GM21786 (cell line): ENCODE measurements at regions not wholly inside any gene's neighbourhood (a gene's known extent, or its start where the extent isn't known, plus 50 kb on each side); places are given as distances from the start of the nearest gene placed in this dataset.
"Not testable (repeated sequence)": the region's sequence is repeated elsewhere in the genome, so short reads cannot be mapped to it uniquely, and the experiment has no call there.

ENCODE experiments used
- ATAC-seq: cut with Tn5 transposase; IDR thresholded peaks from one replicate; pipeline ENCODE4 v1.9.1; 2021; ENCODE audit not compliant: unreplicated experiment

DNA sequence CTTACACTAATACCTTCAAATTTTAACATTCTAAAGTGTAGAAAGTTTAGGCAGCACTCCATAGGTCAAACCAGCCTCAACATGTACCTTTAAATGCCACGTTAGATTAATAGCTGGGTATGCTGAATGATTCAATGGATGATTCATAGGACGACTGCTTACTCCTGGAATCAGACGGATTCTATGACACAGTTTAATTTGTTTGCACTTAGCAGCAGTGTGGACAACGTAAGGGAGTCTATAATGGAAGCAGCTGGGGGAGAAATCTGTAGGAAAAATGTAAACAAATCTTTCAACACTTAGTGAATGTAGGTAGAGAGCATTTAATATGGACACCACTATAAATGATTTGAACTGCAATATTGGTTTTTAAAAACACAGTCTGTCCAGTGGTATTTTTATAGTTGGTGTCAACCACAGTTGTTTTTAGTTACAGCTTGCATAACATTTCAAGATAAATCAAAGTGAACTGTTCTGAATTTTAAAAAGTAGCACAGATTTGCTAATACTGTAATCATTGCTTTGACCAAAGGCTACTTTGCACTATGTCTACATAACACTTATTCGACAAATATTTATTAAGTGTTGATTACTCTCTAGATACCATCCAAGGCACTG is 701.5 kb upstream of the MEF2C start:
- no peak for ATAC-seq

DNA sequence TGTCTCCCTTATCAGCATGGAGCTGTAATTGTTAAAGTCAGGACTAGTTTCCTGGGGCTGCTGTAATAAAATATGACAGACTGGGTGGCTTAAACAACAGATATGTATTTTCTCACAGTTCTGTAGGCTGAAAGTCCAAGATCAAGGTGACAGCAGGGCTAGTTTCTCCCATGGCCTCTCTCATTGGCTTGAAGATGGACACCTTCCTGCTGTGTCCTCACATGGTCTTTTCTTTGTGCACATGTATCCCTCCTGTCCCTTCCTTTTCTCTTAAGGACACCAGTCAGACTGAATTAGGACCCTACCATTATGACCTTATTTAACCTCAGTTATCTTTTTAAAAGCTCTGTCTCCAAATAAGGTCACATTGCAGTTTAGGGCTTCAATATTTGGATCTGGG is 700.5 kb upstream of the MEF2C start:
- ATAC-seq: no peak

DNA sequence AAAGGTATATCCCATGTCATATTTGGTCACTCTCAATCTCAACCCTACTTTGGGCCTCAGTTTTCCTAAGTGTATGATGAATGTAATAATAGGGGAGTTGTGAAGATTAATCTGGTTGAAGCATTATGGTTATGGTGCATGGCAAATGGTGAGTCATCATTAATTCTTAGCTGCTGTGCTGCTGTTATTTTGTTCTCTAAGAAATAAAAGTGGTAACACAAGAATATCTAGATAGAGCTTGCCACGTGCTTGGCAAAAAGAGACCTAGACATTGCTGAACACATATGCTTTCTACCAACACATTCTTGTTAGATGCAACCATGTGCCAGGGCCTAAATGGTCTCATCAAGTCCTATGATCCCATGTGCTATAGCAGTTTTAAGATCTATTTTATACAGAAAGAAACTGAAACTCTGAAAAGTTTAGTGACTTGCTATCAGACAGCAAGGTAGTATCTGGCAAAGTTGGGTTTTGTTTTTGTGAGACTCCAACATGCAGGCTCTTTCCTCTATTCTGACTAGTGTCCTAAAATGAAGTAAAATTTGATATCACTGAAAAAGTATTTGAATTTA is 699.9 kb upstream of the MEF2C start:
- no peak for ATAC-seq

DNA sequence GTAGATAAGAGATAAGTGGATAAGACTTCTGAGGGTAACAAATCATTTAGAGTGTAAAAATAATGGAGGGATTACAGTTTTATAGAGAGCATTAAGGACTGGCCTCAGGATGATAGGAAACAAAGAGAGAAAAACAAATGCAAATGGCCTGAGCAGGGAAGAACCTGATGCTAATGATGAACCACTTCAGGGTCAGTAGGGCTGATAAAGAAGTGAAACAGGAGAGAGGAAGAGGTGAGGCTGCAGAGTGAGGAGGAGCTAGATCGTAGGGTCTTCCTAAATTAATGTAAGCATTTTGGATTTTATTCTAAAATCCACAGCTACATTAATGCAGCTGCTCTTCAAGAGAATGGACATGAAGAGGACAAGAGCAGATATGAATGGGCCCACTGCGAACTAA is 698.0 kb upstream of the MEF2C start:
- ATAC-seq: no peak

DNA sequence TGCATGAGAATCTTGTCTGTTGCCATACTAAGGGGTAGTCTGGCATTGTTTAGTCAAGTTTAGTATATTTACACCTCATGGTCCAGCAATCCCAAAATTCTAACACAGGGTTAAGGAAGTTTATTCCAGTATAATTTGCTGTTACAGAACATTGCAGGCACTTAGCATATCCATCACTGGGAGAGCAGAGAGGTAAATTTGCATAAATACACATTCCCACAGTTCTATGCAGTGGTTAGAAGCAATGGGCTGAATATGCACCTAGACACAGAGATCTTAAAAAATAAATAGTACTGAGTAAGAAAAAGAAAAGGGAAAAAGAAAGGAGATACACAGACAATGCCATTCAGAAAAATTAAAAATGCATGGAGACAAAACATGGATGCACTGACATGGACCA is 692.3 kb upstream of the MEF2C start:
- ATAC-seq: no peak

DNA sequence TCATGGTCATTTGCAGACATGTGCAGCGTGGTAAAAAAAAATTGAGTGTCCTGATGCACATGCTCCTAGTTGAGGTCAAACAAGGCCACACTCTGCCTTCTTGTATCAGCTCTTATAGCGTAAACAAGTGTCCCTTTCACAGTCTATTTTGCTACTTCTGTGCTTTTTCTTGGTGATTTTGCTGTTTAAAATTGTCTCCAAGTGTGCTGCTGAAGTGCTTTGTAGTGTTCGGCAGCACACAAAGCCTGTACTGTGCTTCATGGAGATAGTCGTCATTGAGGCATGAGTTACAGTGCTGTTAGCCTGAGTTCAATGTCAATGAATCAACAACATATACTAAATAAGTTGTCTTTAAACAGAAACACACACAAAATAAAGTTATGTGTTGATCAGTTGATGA is 690.4 kb upstream of the MEF2C start:
- no peak for ATAC-seq

DNA sequence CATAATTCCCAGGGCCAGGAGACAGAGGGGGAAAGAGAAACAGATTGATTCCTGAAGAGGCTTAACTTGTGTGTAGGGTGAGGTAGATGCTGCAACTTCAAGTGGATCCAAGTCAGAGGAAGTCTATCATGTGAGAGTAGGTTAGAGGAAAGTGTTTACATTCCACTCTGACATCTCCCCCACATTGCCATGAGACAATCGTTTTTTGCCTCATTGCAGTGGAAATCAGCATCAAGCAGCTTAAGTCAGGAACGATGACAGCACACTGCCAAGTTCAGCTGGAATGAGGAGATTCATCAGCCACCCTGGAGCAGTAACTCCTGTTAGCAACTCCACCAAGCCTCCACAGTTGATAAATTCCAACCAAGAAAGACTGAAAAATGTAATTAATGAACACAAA is 689.7 kb upstream of the MEF2C start:
- no peak for ATAC-seq

DNA sequence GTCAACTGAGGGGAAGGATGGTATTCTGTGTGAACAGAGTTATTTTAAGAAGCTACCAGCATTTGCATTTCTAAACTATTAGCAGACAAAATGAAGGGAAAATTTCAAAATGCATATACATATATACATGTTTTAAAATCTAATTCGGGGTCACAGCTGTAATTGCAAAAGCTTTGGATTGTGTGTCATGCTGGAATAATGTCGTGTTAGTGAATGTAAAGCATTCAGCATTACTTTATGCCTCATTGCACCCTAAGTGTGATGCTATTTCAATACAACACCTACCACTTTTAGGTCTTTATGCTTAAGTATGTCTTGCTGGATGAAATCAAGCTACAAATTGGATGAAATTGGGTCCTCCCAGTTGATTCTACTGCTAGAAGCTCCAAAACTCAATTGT is 687.6 kb upstream of the MEF2C start:
- no peak for ATAC-seq

DNA sequence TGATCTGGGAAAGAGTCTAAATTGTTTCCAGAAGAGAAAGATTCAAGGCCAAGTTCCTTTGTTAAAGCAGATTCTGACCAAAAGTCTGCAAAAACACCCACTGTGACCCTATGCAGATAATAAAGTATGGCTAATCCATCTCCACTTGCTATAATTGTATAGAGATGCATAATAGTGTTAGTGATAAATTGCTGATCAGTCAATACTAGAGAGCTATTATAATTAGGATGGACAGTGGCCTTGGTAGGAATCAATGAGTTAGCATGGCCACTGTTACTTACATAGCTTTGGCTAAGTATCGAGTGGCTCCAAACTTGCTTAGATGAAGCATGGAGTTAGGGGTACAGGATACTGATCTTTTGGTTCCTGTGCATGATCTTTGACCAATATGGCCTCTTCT is 683.4 kb upstream of the MEF2C start:
- ATAC-seq: no peak

DNA sequence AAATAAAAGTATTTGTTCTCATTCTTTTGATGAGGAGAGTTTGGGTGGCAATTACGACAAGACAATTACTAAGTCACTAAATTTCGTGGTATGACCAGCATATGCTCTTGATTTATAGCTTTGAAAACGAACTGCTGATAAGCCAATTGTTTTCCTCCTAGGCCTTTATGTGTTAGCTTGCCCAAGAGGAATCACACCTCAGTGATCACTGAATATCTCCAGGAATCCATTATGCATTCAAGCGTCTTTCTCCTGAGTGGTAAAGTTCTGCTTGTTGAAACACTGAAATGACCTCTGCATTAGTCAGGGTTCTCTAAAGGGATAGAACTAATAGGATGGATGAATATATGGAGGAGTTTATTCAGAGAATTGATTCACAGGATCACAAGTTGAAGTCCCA is 677.7 kb upstream of the MEF2C start:
- no peak for ATAC-seq

DNA sequence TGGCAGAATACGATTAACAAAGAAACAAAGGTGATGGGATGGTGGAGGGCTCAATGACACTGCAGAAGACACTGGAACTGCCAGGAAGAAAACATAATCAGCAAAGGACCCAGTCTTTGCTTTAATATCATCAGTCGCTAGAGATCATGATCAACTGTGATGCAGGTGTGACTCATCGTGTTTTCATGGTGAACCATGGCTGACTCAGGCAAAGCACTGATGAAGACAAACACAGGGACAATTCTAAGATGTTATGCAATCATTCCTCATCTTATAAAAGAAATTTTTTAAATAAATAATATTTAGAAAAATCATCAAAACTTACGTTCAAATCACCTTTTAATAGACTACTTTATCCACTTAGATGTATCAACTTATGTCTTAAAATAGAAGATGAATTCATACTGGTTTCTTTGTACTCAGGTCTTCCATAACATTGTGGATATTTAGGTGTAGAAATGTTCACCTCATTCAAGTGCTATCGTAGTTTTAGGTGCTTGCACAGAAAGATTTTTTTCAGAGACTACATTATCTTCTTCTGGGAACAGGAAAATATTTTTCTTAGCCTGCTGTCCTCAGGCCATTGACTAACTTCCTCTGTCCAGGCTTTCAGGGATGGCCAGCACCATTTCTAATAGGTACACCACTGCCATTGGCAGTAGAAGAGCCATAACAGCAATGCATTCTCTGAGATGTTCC is 673.4 kb upstream of the MEF2C start:
- ATAC-seq: no peak

DNA sequence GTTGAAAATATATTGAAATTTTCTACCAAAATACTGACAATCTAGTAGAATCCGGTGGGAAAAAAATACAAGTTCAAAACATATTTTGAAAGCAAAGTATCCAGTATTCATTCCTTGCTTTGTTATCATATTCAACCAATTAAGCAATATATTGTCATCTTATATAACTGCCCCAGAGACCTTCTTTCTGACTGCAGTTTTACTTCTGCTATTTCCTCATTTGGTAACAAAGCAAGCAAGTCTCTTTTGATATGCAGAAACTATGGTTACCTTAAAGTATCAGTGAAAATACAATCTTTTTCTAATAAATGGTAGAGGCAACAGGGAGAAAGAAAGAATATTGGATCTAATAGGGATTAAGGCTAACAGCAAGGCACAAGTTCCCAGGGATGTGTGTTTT is 663.7 kb upstream of the MEF2C start:
- no peak for ATAC-seq

DNA sequence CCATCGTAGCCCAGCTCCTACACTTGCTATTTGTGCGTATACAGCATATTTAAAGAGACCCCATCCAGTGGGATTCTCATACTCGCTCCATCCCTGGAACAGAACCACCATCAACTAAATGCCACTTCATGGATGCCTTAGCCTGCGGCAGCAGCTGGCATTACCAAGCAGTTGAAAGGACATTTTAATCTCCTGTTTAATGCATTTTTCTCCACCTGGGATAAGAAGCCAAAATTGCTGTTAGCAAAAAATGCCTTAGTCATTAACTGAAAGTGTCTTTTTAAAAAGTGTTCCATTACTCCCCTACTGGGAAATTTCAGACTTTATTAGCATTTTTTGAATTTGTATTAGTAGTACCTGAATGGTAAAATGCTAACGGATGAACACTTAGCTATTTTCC is 662.6 kb upstream of the MEF2C start:
- ATAC-seq: no peak

DNA sequence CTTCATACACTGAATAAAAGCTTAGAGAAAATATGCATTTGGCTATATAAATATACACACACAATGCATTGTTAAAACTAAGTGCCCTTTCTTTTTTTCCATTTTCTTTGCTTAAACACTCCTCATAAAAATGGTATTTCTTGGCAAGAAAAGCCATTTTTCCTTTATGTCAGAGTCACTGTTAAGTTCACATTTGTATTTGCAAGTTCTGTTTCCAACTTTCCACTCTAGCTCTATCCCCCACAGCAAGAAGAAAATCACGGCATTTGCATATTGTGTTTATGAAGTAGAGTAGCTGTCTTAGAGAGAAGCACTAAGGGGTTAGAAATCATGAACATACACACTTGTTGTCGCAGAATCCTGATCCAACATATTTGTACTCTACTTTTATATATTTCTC is 662.1 kb upstream of the MEF2C start:
- ATAC-seq: no peak

DNA sequence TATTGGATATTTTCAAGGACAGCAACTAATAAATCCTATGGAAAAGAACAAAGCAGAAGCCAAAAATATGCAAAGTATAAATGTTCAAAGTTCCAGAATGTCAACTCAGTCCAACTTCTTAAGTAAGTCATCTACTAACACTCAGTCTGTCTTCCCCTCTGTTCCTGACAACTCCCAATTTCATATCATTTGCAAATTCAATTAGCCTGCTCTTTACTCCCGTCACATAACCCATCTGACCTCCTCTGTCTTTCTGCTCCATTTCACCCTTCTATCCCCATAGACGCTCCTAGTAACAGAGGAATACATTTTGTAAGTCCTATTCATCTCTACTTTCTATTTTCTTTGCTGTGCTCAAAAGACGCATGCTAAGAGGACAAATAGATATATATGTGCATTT is 659.8 kb upstream of the MEF2C start:
- no peak for ATAC-seq

DNA sequence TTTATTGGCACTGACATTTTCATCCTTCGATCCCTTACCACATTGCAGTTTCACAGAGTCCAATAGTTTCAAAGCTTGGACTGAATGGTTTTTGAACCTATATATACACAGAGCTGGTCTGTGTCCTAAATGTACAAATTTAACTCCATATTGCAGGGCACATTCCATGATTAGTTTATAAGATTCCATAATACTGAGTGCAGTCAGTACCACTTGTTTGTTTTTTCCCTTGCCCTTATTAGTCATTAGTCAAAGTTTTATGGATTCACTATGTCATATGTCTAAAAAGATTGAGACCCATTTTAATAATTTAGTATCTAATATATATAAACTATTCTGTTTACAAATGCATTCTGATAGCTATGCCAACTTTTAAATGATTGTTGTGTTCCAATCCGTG is 654.8 kb upstream of the MEF2C start:
- no peak for ATAC-seq

DNA sequence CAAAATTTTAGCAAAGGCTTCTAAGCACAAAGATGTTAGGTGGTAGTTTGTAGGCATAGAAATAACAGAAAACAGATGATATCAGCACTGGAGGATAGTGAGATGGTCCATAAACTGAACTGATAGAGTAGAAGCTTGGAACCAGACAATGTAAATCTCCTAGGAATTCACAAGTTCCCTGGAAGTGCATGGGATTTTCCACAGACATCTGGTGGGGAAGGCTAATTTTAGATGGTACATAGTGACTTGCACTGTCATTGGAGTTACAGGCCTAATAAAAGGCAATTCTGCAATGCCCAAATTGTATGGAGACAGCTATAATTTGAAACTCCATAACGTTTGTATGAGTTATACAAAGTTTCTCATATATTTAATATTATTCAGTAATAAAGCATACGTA is 653.0 kb upstream of the MEF2C start:
- no peak for ATAC-seq

DNA sequence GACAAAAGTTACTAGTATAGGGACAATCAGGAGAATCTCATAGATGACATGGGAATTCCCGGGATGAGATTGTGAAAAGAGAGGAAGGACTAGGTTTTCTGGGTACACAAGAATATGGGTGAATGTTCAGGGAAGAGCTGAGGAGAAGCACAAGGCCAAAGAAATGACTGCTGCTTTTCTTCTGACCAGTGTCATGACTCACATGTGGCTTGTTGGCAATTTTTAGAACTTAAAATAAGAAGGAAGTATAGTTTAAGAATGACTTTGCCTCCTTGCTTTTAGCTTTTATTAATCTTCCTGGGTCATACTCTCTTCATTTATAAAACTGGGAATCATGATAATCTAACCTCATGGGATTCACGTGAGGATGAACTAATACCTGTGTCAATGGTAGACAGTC is 652.4 kb upstream of the MEF2C start:
- no peak for ATAC-seq

DNA sequence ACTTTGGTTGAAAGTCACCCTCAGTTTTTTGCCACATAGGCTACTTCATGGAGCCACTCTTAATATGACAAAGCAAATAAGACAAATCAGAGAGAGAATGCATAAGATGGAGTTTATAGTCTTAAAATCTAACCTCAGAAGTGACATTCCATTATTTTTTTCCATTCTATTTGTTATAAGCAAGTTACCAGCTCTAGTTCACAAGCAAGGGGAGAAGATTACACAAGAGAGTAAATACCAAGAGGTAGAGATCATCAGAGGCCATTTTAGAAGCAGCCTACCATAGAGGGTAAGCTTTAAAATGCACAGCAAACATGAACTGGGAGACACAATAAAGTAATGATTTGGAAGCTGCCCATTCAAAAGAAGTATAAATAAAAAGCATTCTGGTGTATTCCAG is 651.3 kb upstream of the MEF2C start:
- ATAC-seq: no peak

DNA sequence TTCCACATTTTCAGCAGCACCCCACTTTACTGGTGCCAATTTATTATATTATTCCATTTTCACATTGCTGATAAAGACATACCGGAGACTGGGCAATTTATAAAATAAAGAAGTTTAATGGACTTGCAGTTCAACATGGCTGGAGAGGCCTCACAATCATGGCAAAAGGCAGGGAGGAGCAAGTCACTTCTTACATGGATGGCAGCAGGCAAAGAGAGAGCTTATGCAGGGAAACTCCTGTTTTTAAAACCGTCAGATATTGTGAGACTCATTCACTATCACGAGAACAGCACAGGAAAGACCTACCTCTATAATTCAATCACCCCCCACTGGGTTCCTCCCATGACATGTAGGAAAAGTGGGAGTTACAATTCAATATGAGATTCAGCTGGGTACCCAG is 641.8 kb upstream of the MEF2C start:
- ATAC-seq: no peak

DNA sequence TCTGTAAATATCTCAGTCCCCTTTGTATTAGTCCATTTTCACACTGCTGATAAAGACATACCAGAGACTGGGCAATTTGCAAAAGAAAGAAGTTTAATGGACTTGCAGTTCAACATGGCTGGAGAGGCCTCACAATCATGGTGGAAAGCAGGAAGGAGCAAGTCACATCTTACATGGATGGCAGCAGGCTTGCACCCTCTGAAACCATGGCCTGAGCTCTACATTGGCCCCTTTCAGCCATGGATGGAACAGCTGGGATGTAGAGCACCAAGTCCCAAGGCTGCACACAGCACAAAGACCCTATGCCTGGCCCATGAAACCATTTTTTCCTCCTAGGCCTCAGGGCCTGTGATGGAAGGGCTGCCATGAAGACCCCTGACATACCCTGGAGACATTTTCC is 640.9 kb upstream of the MEF2C start:
- ATAC-seq: not testable (repeated sequence)

DNA sequence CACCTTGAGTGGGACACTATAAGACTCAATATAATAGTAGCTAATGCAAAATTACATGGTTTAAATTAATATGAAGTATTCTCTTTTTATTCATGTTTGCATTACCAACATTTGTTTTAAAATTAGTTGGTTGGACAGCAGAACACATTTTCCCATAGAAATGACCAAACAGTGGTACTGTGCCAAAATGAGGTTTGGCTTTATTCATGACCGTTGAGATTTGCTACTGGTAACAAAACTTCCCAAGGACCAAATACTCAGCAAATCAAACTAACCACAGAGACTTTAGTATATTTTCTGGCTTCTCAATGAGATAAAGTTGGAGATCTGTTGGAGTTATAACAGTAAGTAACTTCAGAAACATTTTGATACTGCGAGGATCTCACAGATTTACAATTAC is 637.8 kb upstream of the MEF2C start:
- ATAC-seq: no peak
